Activated CD4-positive, alpha-beta T cell treated with anti-CD3 and anti-CD28 coated beads, Interleukin-2, amount 50 U/mL, for 24 hours (primary cell): ENCODE measurements at regions not wholly inside any gene's neighbourhood (a gene's known extent, or its start where the extent isn't known, plus 50 kb on each side); places are given as distances from the start of the nearest gene placed in this dataset.

Experiments used
- DNase-seq, 2 donors: peaks; one replicate each; pipeline ENCODE4 v3.0.0-alpha.2; 2020; ENCODE audit warnings: low read depth in 1 of 2, low spot score in 1 of 2

- DNase-seq: no peak
These were observed 534.1 kb upstream of the KCNMB2 start for GRCh38 chr3:178002113-178002512.

GRCh38 chr3:178003756-178004155 lies 532.5 kb upstream of the KCNMB2 start:
- no peak for DNase-seq

DNA sequence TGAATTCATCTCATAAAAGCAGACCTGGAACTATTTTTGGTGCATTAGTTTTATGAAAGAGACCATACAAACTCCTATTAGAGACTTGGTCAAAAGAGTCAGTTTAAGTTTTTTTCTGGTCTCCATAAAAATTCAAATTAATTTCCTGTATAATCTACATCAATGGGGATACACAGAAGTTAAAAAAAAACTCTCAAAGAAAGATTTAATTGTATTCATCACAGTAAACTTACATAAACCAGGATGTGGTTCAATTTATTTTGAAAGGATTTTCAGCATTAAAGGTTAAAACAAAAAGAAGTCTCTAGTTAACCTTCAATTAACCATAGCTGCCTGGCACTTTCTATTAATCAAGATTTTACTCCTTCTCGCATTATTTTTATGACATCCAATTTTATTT lies 530.3 kb upstream of the KCNMB2 start:
- DNase-seq: no peak

GRCh38 chr3:178010306-178010705 lies 525.9 kb upstream of the KCNMB2 start:
- DNase-seq: no peak

DNA sequence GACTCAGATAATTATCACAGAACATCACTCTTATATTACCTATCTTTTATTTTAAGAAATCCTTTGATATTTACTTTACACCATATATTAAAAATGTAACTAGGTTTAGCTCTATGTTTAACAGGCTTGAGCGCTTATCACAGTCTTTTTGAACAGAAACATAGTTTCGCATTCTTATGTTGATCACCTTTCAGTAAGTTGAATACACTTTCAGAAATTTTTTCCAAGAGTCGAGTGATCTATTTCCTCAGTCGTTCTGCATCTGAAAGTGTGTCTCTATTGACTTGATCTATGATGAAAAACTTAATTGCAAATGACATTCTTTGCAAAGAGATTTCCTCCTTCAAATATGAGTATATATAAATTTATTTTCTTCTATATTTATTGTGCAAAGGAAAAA lies 516.6 kb upstream of the KCNMB2 start:
- no peak for DNase-seq

GRCh38 chr3:178022599-178022998 lies 513.6 kb upstream of the KCNMB2 start:
- no peak for DNase-seq

GRCh38 chr3:178028933-178029332 lies 507.3 kb upstream of the KCNMB2 start:
- no peak for DNase-seq

DNA sequence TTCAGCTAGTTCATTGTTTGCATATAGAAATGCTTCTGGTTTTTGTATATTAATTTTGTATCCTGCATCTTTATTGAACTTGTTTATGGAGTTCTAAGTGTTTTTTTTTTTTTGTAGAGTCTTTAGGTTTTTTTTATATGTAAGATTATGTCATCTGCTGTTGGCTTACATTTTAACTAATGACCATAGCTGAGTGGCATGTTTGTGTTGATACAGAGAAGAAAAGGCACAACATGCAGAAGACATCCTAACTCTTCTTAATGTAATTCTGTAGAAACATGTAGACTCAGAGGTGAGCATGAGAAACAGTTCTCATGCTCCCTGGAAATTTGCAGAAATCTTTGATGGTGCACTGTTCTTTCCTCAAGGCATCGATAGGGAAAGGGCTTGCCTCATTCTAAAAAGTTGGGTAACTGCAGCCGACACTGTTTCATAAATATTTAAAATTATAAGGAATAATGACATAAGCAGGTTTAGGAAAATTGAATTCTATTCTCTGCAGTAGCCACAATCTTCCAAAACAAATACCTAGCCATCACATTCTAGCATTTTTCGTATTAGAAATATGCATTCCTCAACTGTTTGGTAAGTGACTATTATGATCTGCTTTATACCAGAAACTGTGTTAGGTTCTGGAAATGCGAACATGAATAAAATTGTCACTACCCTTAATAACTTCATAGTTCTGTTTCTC lies 499.6 kb upstream of the KCNMB2 start:
- no peak for DNase-seq

- DNase-seq: no peak
These were observed 494.3 kb upstream of the KCNMB2 start for GRCh38 chr3:178041931-178042330.

GRCh38 chr3:178042376-178042775 lies 493.9 kb upstream of the KCNMB2 start:
- no peak for DNase-seq

- no peak for DNase-seq
These were observed 493.2 kb upstream of the KCNMB2 start for GRCh38 chr3:178043084-178043483.

DNA sequence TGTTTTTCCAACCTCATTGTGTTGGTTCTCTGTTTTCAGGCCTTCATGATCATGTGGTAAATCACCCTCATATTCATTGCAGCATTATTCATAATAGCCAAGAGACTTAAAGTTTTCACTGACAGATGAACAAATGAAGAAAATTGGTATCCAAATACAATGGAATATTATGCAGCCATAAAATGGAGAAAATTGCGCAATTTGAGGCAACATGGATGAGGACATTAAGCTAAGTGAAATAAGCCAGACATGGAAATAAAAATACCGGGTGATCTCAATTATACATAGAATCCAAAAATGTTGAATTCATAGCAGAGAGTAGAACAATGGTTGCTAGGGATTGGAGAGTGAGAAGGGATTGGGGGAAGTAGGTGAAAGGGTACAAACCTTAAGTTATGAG lies 491.9 kb upstream of the KCNMB2 start:
- DNase-seq: no peak

- no peak for DNase-seq
These were observed 488.7 kb upstream of the KCNMB2 start for GRCh38 chr3:178047496-178047895.

- no peak for DNase-seq
These were observed 487.5 kb upstream of the KCNMB2 start for GRCh38 chr3:178048768-178049167.

DNA sequence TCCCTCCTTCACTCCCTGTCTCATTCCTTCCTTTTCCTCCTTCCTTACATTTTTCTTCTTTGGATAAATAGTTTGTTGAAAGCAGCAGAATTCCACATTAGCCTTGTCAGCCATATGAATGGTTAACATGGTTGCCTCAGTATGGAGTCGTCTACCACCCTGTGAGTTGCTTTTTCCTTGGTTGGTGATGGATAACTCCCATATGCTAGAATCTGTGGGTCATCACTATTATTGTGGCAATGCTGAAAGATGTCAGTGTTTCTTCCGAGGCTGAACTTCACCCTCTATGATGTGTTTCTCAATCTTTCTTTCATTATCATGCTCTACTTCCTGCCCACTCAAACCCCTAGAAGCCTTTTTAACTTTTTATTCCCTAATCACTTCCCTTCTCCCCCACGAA lies 481.8 kb upstream of the KCNMB2 start:
- DNase-seq: no peak

DNA sequence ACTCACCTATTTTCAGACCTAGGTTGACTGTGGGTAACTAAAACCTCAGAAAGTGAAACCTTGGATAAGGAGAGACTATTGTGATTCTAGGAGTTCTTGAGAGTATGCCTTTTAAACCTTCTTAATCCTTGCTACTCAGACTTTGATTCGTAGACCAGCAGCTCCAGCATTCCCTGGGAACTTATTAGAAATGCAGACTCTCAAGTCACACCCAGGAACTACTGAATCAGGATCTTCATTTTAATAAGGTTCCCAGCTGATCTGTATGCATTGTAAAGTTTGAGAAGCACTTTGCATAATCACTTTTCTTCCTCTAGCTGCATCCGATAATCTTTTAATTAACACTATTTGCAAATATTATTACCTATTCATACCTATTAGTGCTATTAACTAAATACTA lies 480.3 kb upstream of the KCNMB2 start:
- no peak for DNase-seq

GRCh38 chr3:178056868-178057267 lies 479.4 kb upstream of the KCNMB2 start:
- DNase-seq: no peak

DNA sequence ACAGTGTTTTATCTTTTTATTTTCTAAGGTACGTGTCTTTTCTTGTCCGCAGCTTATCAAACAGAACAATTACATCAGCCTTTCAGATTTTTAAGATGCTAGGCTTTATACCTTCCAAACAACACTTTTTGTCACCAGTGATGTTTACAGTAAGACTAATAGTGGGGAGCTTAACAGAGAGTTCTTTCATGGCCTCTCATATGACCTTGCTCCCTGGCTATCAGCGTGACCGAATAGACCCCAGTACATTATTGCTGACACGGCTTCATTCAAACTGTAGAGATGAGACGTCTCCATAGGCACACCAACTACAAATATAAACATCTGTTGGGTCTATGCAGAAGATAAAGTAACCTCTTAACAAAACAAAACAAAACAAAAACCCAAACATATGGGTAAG lies 477.6 kb upstream of the KCNMB2 start:
- DNase-seq: no peak

- DNase-seq: no peak
These were observed 477.1 kb upstream of the KCNMB2 start for GRCh38 chr3:178059119-178059518.

DNA sequence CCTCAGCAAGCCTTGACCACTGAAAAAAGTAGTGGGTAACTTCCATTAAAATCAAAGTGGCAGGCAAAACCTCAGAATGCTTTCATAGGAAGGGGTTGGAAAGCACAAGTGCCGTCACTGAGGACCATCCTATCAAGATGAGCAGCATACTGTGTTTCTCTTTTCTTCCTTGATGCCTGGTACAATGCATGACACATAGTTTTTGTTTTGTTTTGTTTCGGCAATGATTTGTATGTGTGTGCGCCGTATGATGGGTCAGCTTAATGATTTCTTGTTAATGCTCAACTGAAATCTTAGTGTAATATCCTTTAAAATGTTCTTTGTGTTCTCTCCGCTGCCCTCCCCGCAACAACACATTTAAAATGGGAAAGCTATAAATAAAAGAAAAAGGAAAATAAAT lies 476.4 kb upstream of the KCNMB2 start:
- no peak for DNase-seq

GRCh38 chr3:178060407-178060806 lies 475.8 kb upstream of the KCNMB2 start:
- DNase-seq: no peak

DNA sequence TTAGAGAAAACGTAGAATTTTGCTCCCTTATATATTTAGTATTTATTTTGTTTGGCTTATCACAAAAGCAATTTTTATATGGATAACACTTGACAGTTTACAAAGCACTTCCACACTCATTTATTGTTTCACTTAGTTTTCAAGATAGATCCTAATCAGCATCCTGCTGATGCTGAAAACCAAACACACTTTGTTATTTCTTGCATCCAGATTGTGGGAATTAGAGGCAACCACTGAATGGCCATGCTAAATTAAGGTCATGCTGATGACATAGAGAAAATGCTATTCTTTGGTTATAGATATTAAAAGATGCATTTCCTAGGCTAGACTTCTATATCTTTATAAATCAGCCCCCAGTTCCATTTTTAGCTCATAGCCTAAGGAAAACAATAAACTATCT lies 474.1 kb upstream of the KCNMB2 start:
- no peak for DNase-seq

DNA sequence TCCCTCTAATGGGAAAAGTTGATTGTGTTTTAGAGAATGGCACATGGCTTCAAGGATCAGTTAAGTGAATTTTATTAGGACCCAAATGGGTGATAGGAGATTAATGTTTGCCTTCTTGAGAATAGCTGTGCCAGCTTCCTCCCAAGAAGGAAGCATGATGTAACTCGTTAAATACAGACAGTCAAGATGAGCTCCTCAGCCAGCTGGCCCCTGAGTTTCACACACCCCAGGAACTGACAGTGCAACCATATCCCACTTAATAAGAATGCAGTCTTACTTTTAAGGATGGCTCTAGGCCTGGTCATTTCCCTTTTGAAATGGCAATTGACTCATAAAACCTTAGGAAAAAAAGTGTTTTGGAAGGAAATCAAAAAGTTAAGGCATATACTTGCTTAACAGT lies 472.8 kb upstream of the KCNMB2 start:
- no peak for DNase-seq

DNA sequence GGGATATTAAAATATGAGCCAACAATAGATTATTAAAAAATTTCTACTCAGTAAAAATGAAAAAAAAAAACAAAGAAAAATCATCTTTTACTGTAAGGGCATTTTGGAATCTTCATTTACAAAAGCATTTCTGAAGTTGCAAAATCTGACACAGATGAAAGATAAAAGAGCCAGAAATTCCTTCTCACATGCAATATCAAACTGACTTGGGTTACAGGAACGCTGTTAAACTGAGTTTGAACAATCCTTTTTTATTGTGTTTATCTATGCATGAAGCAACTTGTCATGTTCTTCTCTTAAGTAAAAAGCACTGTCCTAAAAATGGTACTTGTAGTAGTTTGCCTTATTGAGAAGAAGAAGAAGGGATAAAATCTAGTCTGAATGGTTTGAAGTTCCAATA lies 468.5 kb upstream of the KCNMB2 start:
- no peak for DNase-seq
